ENCODE measurements at regions not wholly inside any gene's neighbourhood (a gene's known extent, or its start where the extent isn't known, plus 50 kb on each side); places are given as distances from the start of the nearest gene placed in this dataset.

DNA sequence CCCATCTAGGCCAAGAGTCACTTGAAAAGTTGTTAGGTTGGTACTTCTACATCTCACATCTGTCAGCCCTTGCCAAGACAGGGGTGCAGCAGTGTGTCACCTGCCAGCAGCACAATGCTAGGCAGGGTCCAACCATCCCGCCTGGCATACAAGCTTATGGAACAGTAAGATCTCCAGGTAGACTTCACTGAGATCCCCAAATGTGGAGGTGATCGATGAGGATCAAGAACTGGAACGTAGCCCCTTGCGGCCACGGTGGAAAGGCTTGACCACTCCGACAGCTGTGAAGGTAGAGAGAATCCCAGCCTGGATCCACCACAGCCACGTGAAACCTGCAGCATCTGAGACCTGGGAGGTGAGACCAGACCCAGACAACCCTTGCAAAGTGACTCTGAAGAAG lies 696.0 kb upstream of the LMO3 start:
- no peak for TF ChIP-seq POLR2A (IDR thresholded peaks at IDR 0.05; ENCODE audit: low read depth, low read length)
- TF ChIP-seq TAF1 (IDR thresholded peaks at IDR 0.05; ENCODE audit: low read depth, low read length): no peak
- TF ChIP-seq POLR2AphosphoS5 (IDR thresholded peaks at IDR 0.05; ENCODE audit: low read depth, low read length): no peak
